ENCODE measurements at regions not wholly inside any gene's neighbourhood (a gene's known extent, or its start where the extent isn't known, plus 50 kb on each side); places are given as distances from the start of the nearest gene placed in this dataset.
A peak's percentile ranks its signal among the peaks of the same experiment; 100 is the strongest.

GRCh38 chr6:159375014-159375413, 205.8 kb downstream of the FNDC1 start:
- TF ChIP-seq CTCF (IDR thresholded peaks at IDR 0.05) = no peak
- intact Hi-C loops (cut with DNase I) = no loop called here
- Histone ChIP-seq H3K36me3 (no peaks in the 10 kb centered on the region), H3K27me3 (no peaks in the 10 kb centered on the region), H3K4me3 (no peak overlapping the region), H3K4me1 (peaks cover 5% of the 10 kb centered on the region), H3K9me3 (no peaks in the 10 kb centered on the region), H3K27ac (no peak overlapping the region)
- ATAC-seq (peak; percentile 16), DNase-seq (no peak)

- TF ChIP-seq CTCF (IDR thresholded peaks at IDR 0.05) = no peak
- H3K27ac ChIP-seq = no peak overlapping the region
- H3K27me3 ChIP-seq = no peaks in the 10 kb centered on the region
- H3K4me3 ChIP-seq = no peak overlapping the region
- H3K9me3 ChIP-seq = no peaks in the 10 kb centered on the region
- peaks cover 5% of the 10 kb centered on the region for H3K4me1 ChIP-seq
- no peaks in the 10 kb centered on the region for H3K36me3 ChIP-seq
- no peak for DNase-seq
- ATAC-seq = no peak
- intact Hi-C loops (cut with DNase I) = no loop called here
Measured at GRCh38 chr6:159373670-159374069, 204.5 kb downstream of the FNDC1 start.

GRCh38 chr6:159372333-159372732, 203.1 kb downstream of the FNDC1 start:
- H3K27me3 ChIP-seq = no peaks in the 10 kb centered on the region
- DNase-seq (no peak), ATAC-seq (no peak)
- no peak for TF ChIP-seq CTCF (IDR thresholded peaks at IDR 0.05)
- no peak overlapping the region for H3K27ac ChIP-seq
- H3K36me3 ChIP-seq = no peaks in the 10 kb centered on the region
- intact Hi-C loops (cut with DNase I) = no loop called here
- H3K9me3 ChIP-seq = no peaks in the 10 kb centered on the region
- peaks cover 5% of the 10 kb centered on the region for H3K4me1 ChIP-seq
- no peak overlapping the region for H3K4me3 ChIP-seq

- ATAC-seq = no peak
- H3K9me3 ChIP-seq = no peaks in the 10 kb centered on the region
Measured at GRCh38 chr6:159360306-159360705, 191.1 kb downstream of the FNDC1 start.

GRCh38 chr6:159359581-159360297, 190.5 kb downstream of the FNDC1 start:
- no peak overlapping the region for H3K27ac ChIP-seq
- DNase-seq (no peak), ATAC-seq (no peak)
- no peaks in the 10 kb centered on the region for H3K9me3 ChIP-seq
- H3K36me3 ChIP-seq = no peaks in the 10 kb centered on the region
- no peak overlapping the region for H3K4me3 ChIP-seq
- intact Hi-C loops (cut with DNase I) = no loop called here
- TF ChIP-seq CTCF (IDR thresholded peaks at IDR 0.05) = no peak
- no peaks in the 10 kb centered on the region for H3K4me1 ChIP-seq
- H3K27me3 ChIP-seq = no peaks in the 10 kb centered on the region

More at GRCh38 chr6:159360306-159360705, 191.1 kb downstream of the FNDC1 start:
- no peak overlapping the region for H3K27ac ChIP-seq
- H3K27me3 ChIP-seq = no peaks in the 10 kb centered on the region
- intact Hi-C loops (cut with DNase I) = no loop called here
- H3K36me3 ChIP-seq = no peaks in the 10 kb centered on the region
- H3K4me3 ChIP-seq = no peak overlapping the region
- no peak for TF ChIP-seq CTCF (IDR thresholded peaks at IDR 0.05)
- no peak for DNase-seq
- no peaks in the 10 kb centered on the region for H3K4me1 ChIP-seq

GRCh38 chr6:159358562-159358961, 189.4 kb downstream of the FNDC1 start:
- Histone ChIP-seq H3K36me3 (no peaks in the 10 kb centered on the region), H3K4me3 (no peak overlapping the region), H3K9me3 (no peaks in the 10 kb centered on the region), H3K27me3 (no peaks in the 10 kb centered on the region), H3K4me1 (no peaks in the 10 kb centered on the region), H3K27ac (no peak overlapping the region)
- intact Hi-C loops (cut with DNase I) = no loop called here
- no peak for TF ChIP-seq CTCF (IDR thresholded peaks at IDR 0.05)
- ATAC-seq (no peak), DNase-seq (no peak)

All from upper lobe of right lung (tissue), 1 donor.